ENCODE measurements at regions not wholly inside any gene's neighbourhood (a gene's known extent, or its start where the extent isn't known, plus 50 kb on each side); places are given as distances from the start of the nearest gene placed in this dataset.

GRCh38 chr21:18191139-18191538, 53.5 kb upstream of the CHODL start:
- no peak for ATAC-seq (ENCODE audit: low read depth in 2 of 2)
- no peak overlapping the region for H3K4me3 Mint-ChIP-seq
- peaks cover 6 to 23% (median 10%) of the 10 kb centered on the region in 7 donors for H3K9me3 Mint-ChIP-seq
- H3K4me3 ChIP-seq (ENCODE audit: low read depth, low read length), result no peak overlapping the region
- H3K4me1 Mint-ChIP-seq, result no peaks in the 10 kb centered on the region
- no peak overlapping the region for H3K27ac Mint-ChIP-seq
- no peak overlapping the region for H3K27ac ChIP-seq (ENCODE audit: insufficient read depth, low read length, poor library complexity, severe bottlenecking)
- H3K27me3 Mint-ChIP-seq, result no peaks in the 10 kb centered on the region
- H3K36me3 ChIP-seq (ENCODE audit: control insufficient read depth, insufficient read depth, low read length), result no peaks in the 10 kb centered on the region
- no peaks in the 10 kb centered on the region for H3K36me3 Mint-ChIP-seq
- no peaks in the 10 kb centered on the region for H3K4me1 ChIP-seq (ENCODE audit: control insufficient read depth, insufficient read depth, low read length, poor library complexity, severe bottlenecking)
- no peak for DNase-seq
- no peaks in the 10 kb centered on the region for H3K27me3 ChIP-seq (ENCODE audit: control insufficient read depth, insufficient read depth, low read length)
- peaks cover 2 to 4% of the 10 kb centered on the region in 2 experiments for H3K9me3 ChIP-seq (ENCODE audit: control insufficient read depth in 2 of 2, low read length in 2 of 2)

- peaks cover 2 to 13% (median 5%) of the 10 kb centered on the region in 7 donors for H3K9me3 Mint-ChIP-seq
These were observed 66.1 kb upstream of the CHODL start for GRCh38 chr21:18178509-18178908.

GRCh38 chr21:18174370-18174769, 70.3 kb upstream of the CHODL start:
- no peak for ATAC-seq (ENCODE audit: low read depth in 2 of 2)
- no peaks in the 10 kb centered on the region for H3K27me3 ChIP-seq (ENCODE audit: control insufficient read depth, insufficient read depth, low read length)
- H3K9me3 ChIP-seq (ENCODE audit: control insufficient read depth in 2 of 2, low read length in 2 of 2), result peaks cover 0 to 5% of the 10 kb centered on the region in 2 experiments
- no peak for DNase-seq
- H3K4me1 ChIP-seq (ENCODE audit: control insufficient read depth, insufficient read depth, low read length, poor library complexity, severe bottlenecking), result no peaks in the 10 kb centered on the region
- H3K36me3 ChIP-seq (ENCODE audit: control insufficient read depth, insufficient read depth, low read length), result no peaks in the 10 kb centered on the region
- no peaks in the 10 kb centered on the region for H3K27me3 Mint-ChIP-seq
- H3K36me3 Mint-ChIP-seq, result no peaks in the 10 kb centered on the region
- no peak overlapping the region for H3K4me3 ChIP-seq (ENCODE audit: low read depth, low read length)
- H3K27ac Mint-ChIP-seq, result no peak overlapping the region
- no peak overlapping the region for H3K27ac ChIP-seq (ENCODE audit: insufficient read depth, low read length, poor library complexity, severe bottlenecking)
- H3K4me1 Mint-ChIP-seq, result no peaks in the 10 kb centered on the region
- peaks cover 0 to 25% (median 4%) of the 10 kb centered on the region in 7 donors for H3K9me3 Mint-ChIP-seq
- H3K4me3 Mint-ChIP-seq, result no peak overlapping the region

More at GRCh38 chr21:18178509-18178908, 66.1 kb upstream of the CHODL start:
- Mint-ChIP-seq H3K4me1 (no peaks in the 10 kb centered on the region), H3K27ac (no peak overlapping the region), H3K27me3 (no peaks in the 10 kb centered on the region), H3K36me3 (no peaks in the 10 kb centered on the region), H3K4me3 (no peak overlapping the region)
- Histone ChIP-seq H3K27ac (ENCODE audit: insufficient read depth, low read length, poor library complexity, severe bottlenecking) (no peak overlapping the region), H3K36me3 (ENCODE audit: control insufficient read depth, insufficient read depth, low read length) (no peaks in the 10 kb centered on the region), H3K4me1 (ENCODE audit: control insufficient read depth, insufficient read depth, low read length, poor library complexity, severe bottlenecking) (no peaks in the 10 kb centered on the region), H3K4me3 (ENCODE audit: low read depth, low read length) (no peak overlapping the region), H3K9me3 (ENCODE audit: control insufficient read depth in 2 of 2, low read length in 2 of 2) (no peaks in the 10 kb centered on the region), H3K27me3 (ENCODE audit: control insufficient read depth, insufficient read depth, low read length) (no peaks in the 10 kb centered on the region)
- ATAC-seq (ENCODE audit: low read depth in 2 of 2), result no peak
- no peak for DNase-seq

- H3K27me3 ChIP-seq (ENCODE audit: control insufficient read depth, insufficient read depth, low read length), result no peaks in the 10 kb centered on the region
- Mint-ChIP-seq H3K27me3 (no peaks in the 10 kb centered on the region), H3K27ac (no peak overlapping the region), H3K4me3 (no peak overlapping the region), H3K36me3 (no peaks in the 10 kb centered on the region), H3K4me1 (no peaks in the 10 kb centered on the region), H3K9me3 (peaks cover 0 to 23% (median 7%) of the 10 kb centered on the region in 7 donors)
- ATAC-seq (ENCODE audit: low read depth in 2 of 2) (no peak), DNase-seq (no peak)
- H3K4me3 ChIP-seq (ENCODE audit: low read depth, low read length), result no peak overlapping the region
- no peaks in the 10 kb centered on the region for H3K4me1 ChIP-seq (ENCODE audit: control insufficient read depth, insufficient read depth, low read length, poor library complexity, severe bottlenecking)
- no peaks in the 10 kb centered on the region for H3K36me3 ChIP-seq (ENCODE audit: control insufficient read depth, insufficient read depth, low read length)
- peaks cover 0 to 5% of the 10 kb centered on the region in 2 experiments for H3K9me3 ChIP-seq (ENCODE audit: control insufficient read depth in 2 of 2, low read length in 2 of 2)
- no peak overlapping the region for H3K27ac ChIP-seq (ENCODE audit: insufficient read depth, low read length, poor library complexity, severe bottlenecking)
These were observed 73.8 kb upstream of the CHODL start for GRCh38 chr21:18170829-18171228.

- Mint-ChIP-seq H3K27ac (no peak overlapping the region), H3K9me3 (peaks cover 0 to 23% (median 7%) of the 10 kb centered on the region in 7 donors), H3K27me3 (no peaks in the 10 kb centered on the region), H3K36me3 (no peaks in the 10 kb centered on the region), H3K4me3 (no peak overlapping the region), H3K4me1 (no peaks in the 10 kb centered on the region)
- Histone ChIP-seq H3K27me3 (ENCODE audit: control insufficient read depth, insufficient read depth, low read length) (no peaks in the 10 kb centered on the region), H3K4me3 (ENCODE audit: low read depth, low read length) (no peak overlapping the region), H3K36me3 (ENCODE audit: control insufficient read depth, insufficient read depth, low read length) (no peaks in the 10 kb centered on the region), H3K9me3 (ENCODE audit: control insufficient read depth in 2 of 2, low read length in 2 of 2) (peaks cover 0 to 5% of the 10 kb centered on the region in 2 experiments), H3K27ac (ENCODE audit: insufficient read depth, low read length, poor library complexity, severe bottlenecking) (no peak overlapping the region), H3K4me1 (ENCODE audit: control insufficient read depth, insufficient read depth, low read length, poor library complexity, severe bottlenecking) (no peaks in the 10 kb centered on the region)
- ATAC-seq (ENCODE audit: low read depth in 2 of 2) (no peak), DNase-seq (no peak)
These were observed 74.4 kb upstream of the CHODL start for GRCh38 chr21:18170221-18170620.

GRCh38 chr21:18168108-18168507, 76.5 kb upstream of the CHODL start:
- Mint-ChIP-seq H3K9me3 (peaks cover 0 to 18% (median 6%) of the 10 kb centered on the region in 7 donors), H3K4me1 (no peaks in the 10 kb centered on the region), H3K36me3 (no peaks in the 10 kb centered on the region), H3K4me3 (no peak overlapping the region), H3K27ac (no peak overlapping the region), H3K27me3 (no peaks in the 10 kb centered on the region)
- H3K27ac ChIP-seq (ENCODE audit: insufficient read depth, low read length, poor library complexity, severe bottlenecking), result no peak overlapping the region
- no peak overlapping the region for H3K4me3 ChIP-seq (ENCODE audit: low read depth, low read length)
- no peak for DNase-seq
- H3K9me3 ChIP-seq (ENCODE audit: control insufficient read depth in 2 of 2, low read length in 2 of 2), result peaks cover 0 to 5% of the 10 kb centered on the region in 2 experiments
- H3K27me3 ChIP-seq (ENCODE audit: control insufficient read depth, insufficient read depth, low read length), result no peaks in the 10 kb centered on the region
- H3K4me1 ChIP-seq (ENCODE audit: control insufficient read depth, insufficient read depth, low read length, poor library complexity, severe bottlenecking), result no peaks in the 10 kb centered on the region
- H3K36me3 ChIP-seq (ENCODE audit: control insufficient read depth, insufficient read depth, low read length), result no peaks in the 10 kb centered on the region
- no peak for ATAC-seq (ENCODE audit: low read depth in 2 of 2)

GRCh38 chr21:18164933-18165332, 79.7 kb upstream of the CHODL start:
- H3K4me3 ChIP-seq (ENCODE audit: low read depth, low read length), result no peak overlapping the region
- H3K27me3 Mint-ChIP-seq, result no peaks in the 10 kb centered on the region
- no peaks in the 10 kb centered on the region for H3K27me3 ChIP-seq (ENCODE audit: control insufficient read depth, insufficient read depth, low read length)
- H3K27ac Mint-ChIP-seq, result no peak overlapping the region
- no peak for DNase-seq
- H3K36me3 Mint-ChIP-seq, result no peaks in the 10 kb centered on the region
- H3K9me3 Mint-ChIP-seq, result peaks cover 1 to 27% (median 9%) of the 10 kb centered on the region in 7 donors
- no peaks in the 10 kb centered on the region for H3K9me3 ChIP-seq (ENCODE audit: control insufficient read depth in 2 of 2, low read length in 2 of 2)
- no peaks in the 10 kb centered on the region for H3K4me1 ChIP-seq (ENCODE audit: control insufficient read depth, insufficient read depth, low read length, poor library complexity, severe bottlenecking)
- no peaks in the 10 kb centered on the region for H3K4me1 Mint-ChIP-seq
- H3K4me3 Mint-ChIP-seq, result no peak overlapping the region
- no peak for ATAC-seq (ENCODE audit: low read depth in 2 of 2)
- H3K36me3 ChIP-seq (ENCODE audit: control insufficient read depth, insufficient read depth, low read length), result no peaks in the 10 kb centered on the region
- no peak overlapping the region for H3K27ac ChIP-seq (ENCODE audit: insufficient read depth, low read length, poor library complexity, severe bottlenecking)

GRCh38 chr21:18164483-18164882, 80.2 kb upstream of the CHODL start:
- no peak for DNase-seq

More at GRCh38 chr21:18164483-18164882, 80.2 kb upstream of the CHODL start:
- Mint-ChIP-seq H3K4me1 (no peaks in the 10 kb centered on the region), H3K27ac (no peak overlapping the region), H3K27me3 (no peaks in the 10 kb centered on the region), H3K4me3 (no peak overlapping the region), H3K9me3 (peaks cover 1 to 27% (median 9%) of the 10 kb centered on the region in 7 donors), H3K36me3 (no peaks in the 10 kb centered on the region)
- Histone ChIP-seq H3K4me3 (ENCODE audit: low read depth, low read length) (no peak overlapping the region), H3K27ac (ENCODE audit: insufficient read depth, low read length, poor library complexity, severe bottlenecking) (no peak overlapping the region), H3K27me3 (ENCODE audit: control insufficient read depth, insufficient read depth, low read length) (no peaks in the 10 kb centered on the region), H3K9me3 (ENCODE audit: control insufficient read depth in 2 of 2, low read length in 2 of 2) (no peaks in the 10 kb centered on the region), H3K36me3 (ENCODE audit: control insufficient read depth, insufficient read depth, low read length) (no peaks in the 10 kb centered on the region), H3K4me1 (ENCODE audit: control insufficient read depth, insufficient read depth, low read length, poor library complexity, severe bottlenecking) (no peaks in the 10 kb centered on the region)
- no peak for ATAC-seq (ENCODE audit: low read depth in 2 of 2)

Data from CD4-positive, CD25-positive, alpha-beta regulatory T cell (primary cell).